ENCODE measurements at regions not wholly inside any gene's neighbourhood (a gene's known extent, or its start where the extent isn't known, plus 50 kb on each side); places are given as distances from the start of the nearest gene placed in this dataset.
A peak's percentile ranks its signal among the peaks of the same experiment; 100 is the strongest.
"Not testable (repeated sequence)": the region's sequence is repeated elsewhere in the genome, so short reads cannot be mapped to it uniquely, and the experiment has no call there.

- Histone ChIP-seq H3K27ac (ENCODE audit: low read depth in 2 of 2, low read length in 2 of 2) (no peak overlapping the region), H3K36me3 (ENCODE audit: control insufficient read depth in 2 of 2, insufficient read depth in 2 of 2, low read length in 2 of 2) (no peaks in the 10 kb centered on the region), H3K9ac (ENCODE audit: low read depth in 1 of 2, low read length in 2 of 2) (no peak overlapping the region), H3K4me1 (ENCODE audit: control insufficient read depth in 2 of 2, insufficient read depth in 2 of 2, low read length in 2 of 2) (no peaks in the 10 kb centered on the region), H3K4me3 (ENCODE audit: low read length in 2 of 2) (no peak overlapping the region), H3K9me3 (ENCODE audit: control insufficient read depth in 2 of 2, low read length in 2 of 2) (no peaks in the 10 kb centered on the region), H3K27me3 (ENCODE audit: control insufficient read depth in 2 of 2, insufficient read depth in 2 of 2, low read length in 2 of 2) (no peaks in the 10 kb centered on the region)
Measured at GRCh38 chr1:67908250-67908936, 75.1 kb upstream of the GNG12 start.

- H3K4me3 ChIP-seq (ENCODE audit: low read length in 2 of 2); H3K4me1 ChIP-seq (ENCODE audit: control insufficient read depth in 2 of 2, insufficient read depth in 2 of 2, low read length in 2 of 2); H3K27ac ChIP-seq (ENCODE audit: low read depth in 2 of 2, low read length in 2 of 2); H3K9ac ChIP-seq (ENCODE audit: low read depth in 1 of 2, low read length in 2 of 2); H3K9me3 ChIP-seq (ENCODE audit: control insufficient read depth in 2 of 2, low read length in 2 of 2); H3K27me3 ChIP-seq (ENCODE audit: control insufficient read depth in 2 of 2, insufficient read depth in 2 of 2, low read length in 2 of 2); H3K36me3 ChIP-seq (ENCODE audit: control insufficient read depth in 2 of 2, insufficient read depth in 2 of 2, low read length in 2 of 2): not testable (repeated sequence)
Measured at GRCh38 chr1:67907467-67907866, 74.2 kb upstream of the GNG12 start.

- H3K4me1 ChIP-seq (ENCODE audit: control insufficient read depth in 2 of 2, insufficient read depth in 2 of 2, low read length in 2 of 2); H3K36me3 ChIP-seq (ENCODE audit: control insufficient read depth in 2 of 2, insufficient read depth in 2 of 2, low read length in 2 of 2); H3K27me3 ChIP-seq (ENCODE audit: control insufficient read depth in 2 of 2, insufficient read depth in 2 of 2, low read length in 2 of 2); H3K27ac ChIP-seq (ENCODE audit: low read depth in 2 of 2, low read length in 2 of 2); H3K9me3 ChIP-seq (ENCODE audit: control insufficient read depth in 2 of 2, low read length in 2 of 2); H3K9ac ChIP-seq (ENCODE audit: low read depth in 1 of 2, low read length in 2 of 2); H3K4me3 ChIP-seq (ENCODE audit: low read length in 2 of 2): not testable (repeated sequence)
Measured at GRCh38 chr1:67906015-67906414, 72.7 kb upstream of the GNG12 start.

GRCh38 chr1:67902546-67903223 is 69.4 kb upstream of the GNG12 start:
- H3K27ac ChIP-seq (ENCODE audit: low read depth in 2 of 2, low read length in 2 of 2); H3K4me1 ChIP-seq (ENCODE audit: control insufficient read depth in 2 of 2, insufficient read depth in 2 of 2, low read length in 2 of 2); H3K27me3 ChIP-seq (ENCODE audit: control insufficient read depth in 2 of 2, insufficient read depth in 2 of 2, low read length in 2 of 2): not testable (repeated sequence)

GRCh38 chr1:67898033-67898726 is 64.9 kb upstream of the GNG12 start:
- Histone ChIP-seq H3K4me3 (ENCODE audit: low read length in 2 of 2) (no peak overlapping the region), H3K27me3 (ENCODE audit: control insufficient read depth in 2 of 2, insufficient read depth in 2 of 2, low read length in 2 of 2) (no peaks in the 10 kb centered on the region), H3K27ac (ENCODE audit: low read depth in 2 of 2, low read length in 2 of 2) (no peak overlapping the region)

More at GRCh38 chr1:67902546-67903223, 69.4 kb upstream of the GNG12 start:
- H3K9me3 ChIP-seq (ENCODE audit: control insufficient read depth in 2 of 2, low read length in 2 of 2); H3K9ac ChIP-seq (ENCODE audit: low read depth in 1 of 2, low read length in 2 of 2); H3K36me3 ChIP-seq (ENCODE audit: control insufficient read depth in 2 of 2, insufficient read depth in 2 of 2, low read length in 2 of 2); H3K4me3 ChIP-seq (ENCODE audit: low read length in 2 of 2): not testable (repeated sequence)

GRCh38 chr1:67897270-67897949 is 64.1 kb upstream of the GNG12 start:
- peaks cover 5 to 10% of the 10 kb centered on the region in 2 donors for H3K4me1 ChIP-seq (ENCODE audit: control insufficient read depth in 2 of 2, insufficient read depth in 2 of 2, low read length in 2 of 2)

More at GRCh38 chr1:67898033-67898726, 64.9 kb upstream of the GNG12 start:
- Histone ChIP-seq H3K36me3 (ENCODE audit: control insufficient read depth in 2 of 2, insufficient read depth in 2 of 2, low read length in 2 of 2) (no peaks in the 10 kb centered on the region), H3K9ac (ENCODE audit: low read depth in 1 of 2, low read length in 2 of 2) (no peak overlapping the region), H3K9me3 (ENCODE audit: control insufficient read depth in 2 of 2, low read length in 2 of 2) (no peaks in the 10 kb centered on the region), H3K4me1 (ENCODE audit: control insufficient read depth in 2 of 2, insufficient read depth in 2 of 2, low read length in 2 of 2) (peaks cover 5 to 10% of the 10 kb centered on the region in 2 donors)

GRCh38 chr1:67896826-67897225 is 63.6 kb upstream of the GNG12 start:
- Histone ChIP-seq H3K4me3 (ENCODE audit: low read length in 2 of 2) (no peak overlapping the region), H3K36me3 (ENCODE audit: control insufficient read depth in 2 of 2, insufficient read depth in 2 of 2, low read length in 2 of 2) (no peaks in the 10 kb centered on the region), H3K9ac (ENCODE audit: low read depth in 1 of 2, low read length in 2 of 2) (no peak overlapping the region), H3K27me3 (ENCODE audit: control insufficient read depth in 2 of 2, insufficient read depth in 2 of 2, low read length in 2 of 2) (no peaks in the 10 kb centered on the region), H3K9me3 (ENCODE audit: control insufficient read depth in 2 of 2, low read length in 2 of 2) (no peaks in the 10 kb centered on the region), H3K27ac (ENCODE audit: low read depth in 2 of 2, low read length in 2 of 2) (no peak overlapping the region), H3K4me1 (ENCODE audit: control insufficient read depth in 2 of 2, insufficient read depth in 2 of 2, low read length in 2 of 2) (peaks cover 5 to 10% of the 10 kb centered on the region in 2 donors)

More at GRCh38 chr1:67897270-67897949, 64.1 kb upstream of the GNG12 start:
- H3K27ac ChIP-seq (ENCODE audit: low read depth in 2 of 2, low read length in 2 of 2) = peak overlapping the region in 1 of 2 donors; percentile 19
- no peak overlapping the region for H3K9ac ChIP-seq (ENCODE audit: low read depth in 1 of 2, low read length in 2 of 2)
- H3K4me3 ChIP-seq (ENCODE audit: low read length in 2 of 2) = no peak overlapping the region
- H3K27me3 ChIP-seq (ENCODE audit: control insufficient read depth in 2 of 2, insufficient read depth in 2 of 2, low read length in 2 of 2) = no peaks in the 10 kb centered on the region
- no peaks in the 10 kb centered on the region for H3K36me3 ChIP-seq (ENCODE audit: control insufficient read depth in 2 of 2, insufficient read depth in 2 of 2, low read length in 2 of 2)
- H3K9me3 ChIP-seq (ENCODE audit: control insufficient read depth in 2 of 2, low read length in 2 of 2) = no peaks in the 10 kb centered on the region

GRCh38 chr1:67894981-67895735 is 61.9 kb upstream of the GNG12 start:
- Histone ChIP-seq H3K27ac (ENCODE audit: low read depth in 2 of 2, low read length in 2 of 2) (no peak overlapping the region), H3K4me1 (ENCODE audit: control insufficient read depth in 2 of 2, insufficient read depth in 2 of 2, low read length in 2 of 2) (peaks cover 5 to 10% of the 10 kb centered on the region in 2 donors), H3K9ac (ENCODE audit: low read depth in 1 of 2, low read length in 2 of 2) (no peak overlapping the region), H3K27me3 (ENCODE audit: control insufficient read depth in 2 of 2, insufficient read depth in 2 of 2, low read length in 2 of 2) (no peaks in the 10 kb centered on the region), H3K9me3 (ENCODE audit: control insufficient read depth in 2 of 2, low read length in 2 of 2) (no peaks in the 10 kb centered on the region), H3K36me3 (ENCODE audit: control insufficient read depth in 2 of 2, insufficient read depth in 2 of 2, low read length in 2 of 2) (no peaks in the 10 kb centered on the region), H3K4me3 (ENCODE audit: low read length in 2 of 2) (no peak overlapping the region)

GRCh38 chr1:67893126-67893495 is 59.8 kb upstream of the GNG12 start:
- H3K9ac ChIP-seq (ENCODE audit: low read depth in 1 of 2, low read length in 2 of 2) = no peak overlapping the region
- H3K27me3 ChIP-seq (ENCODE audit: control insufficient read depth in 2 of 2, insufficient read depth in 2 of 2, low read length in 2 of 2) = no peaks in the 10 kb centered on the region
- no peaks in the 10 kb centered on the region for H3K9me3 ChIP-seq (ENCODE audit: control insufficient read depth in 2 of 2, low read length in 2 of 2)
- H3K27ac ChIP-seq (ENCODE audit: low read depth in 2 of 2, low read length in 2 of 2) = no peak overlapping the region
- no peaks in the 10 kb centered on the region for H3K36me3 ChIP-seq (ENCODE audit: control insufficient read depth in 2 of 2, insufficient read depth in 2 of 2, low read length in 2 of 2)
- peaks cover 5 to 10% of the 10 kb centered on the region in 2 donors for H3K4me1 ChIP-seq (ENCODE audit: control insufficient read depth in 2 of 2, insufficient read depth in 2 of 2, low read length in 2 of 2)
- H3K4me3 ChIP-seq (ENCODE audit: low read length in 2 of 2) = no peak overlapping the region
